Skeletal muscle cell (primary cell): ENCODE measurements at regions not wholly inside any gene's neighbourhood (a gene's known extent, or its start where the extent isn't known, plus 50 kb on each side); places are given as distances from the start of the nearest gene placed in this dataset.

Experiments used
- DNase-seq: peaks from one replicate; pipeline ENCODE4 v3.0.0-alpha.2; 2010; ENCODE audit warnings: low read depth
- H3K4me3 ChIP-seq: 2 replicates; pipeline ENCODE4 v1.5.1; 2011; ENCODE audit warnings: low read depth, mild to moderate bottlenecking, control low read depth, low read length, moderate library complexity

DNA sequence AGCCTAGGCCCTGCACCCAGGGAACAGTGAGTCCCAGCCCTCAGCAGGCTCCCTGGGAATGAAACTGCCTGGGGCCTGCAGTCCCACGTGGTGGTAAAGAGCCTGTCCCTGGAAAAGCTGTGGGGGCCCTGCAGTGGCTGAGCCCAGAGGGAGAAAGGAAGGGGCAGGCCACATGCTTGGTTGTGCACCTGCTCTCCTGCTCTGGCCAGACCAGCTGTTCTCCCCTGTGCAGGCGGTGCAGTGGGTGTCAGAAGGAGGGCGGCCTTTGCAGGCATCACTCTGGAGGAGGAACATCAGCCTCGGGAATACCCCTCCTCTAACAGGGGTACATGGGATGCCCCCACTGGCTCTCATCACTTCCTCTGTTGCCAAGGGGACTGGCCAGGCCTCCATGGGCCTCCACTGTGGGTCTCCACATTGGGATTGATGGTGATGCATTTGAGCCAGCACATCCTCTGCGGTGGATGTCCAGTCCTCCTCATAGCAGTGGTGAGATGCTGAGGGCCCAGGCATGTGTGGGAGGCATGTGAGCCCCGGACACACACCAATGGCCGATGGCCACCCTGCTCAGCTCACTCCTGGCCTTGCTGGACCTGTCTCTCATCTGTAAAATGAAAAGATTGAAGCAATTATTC, 690.4 kb downstream of the BRD1 start:
- no peak for DNase-seq
- H3K4me3 ChIP-seq = no peak overlapping the region

DNA sequence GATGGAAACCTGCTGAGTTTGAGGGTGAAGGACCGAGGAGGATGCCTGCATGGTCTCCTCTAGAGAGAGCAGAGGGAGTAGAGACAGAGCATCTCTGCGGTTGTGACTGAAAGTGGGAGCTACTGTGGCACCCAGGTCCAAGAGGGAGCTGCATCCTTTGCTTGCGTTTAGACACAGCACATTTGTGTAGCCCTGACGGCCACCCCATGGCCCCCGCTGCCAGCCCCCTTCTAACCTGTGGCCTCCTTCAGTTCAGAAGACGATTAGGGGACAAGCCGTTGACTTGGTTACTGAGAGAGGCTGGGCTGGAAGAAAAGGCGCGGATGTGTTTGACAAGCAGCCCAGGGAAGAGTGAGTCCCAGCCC, 690.9 kb downstream of the BRD1 start:
- no peak for DNase-seq

DNA sequence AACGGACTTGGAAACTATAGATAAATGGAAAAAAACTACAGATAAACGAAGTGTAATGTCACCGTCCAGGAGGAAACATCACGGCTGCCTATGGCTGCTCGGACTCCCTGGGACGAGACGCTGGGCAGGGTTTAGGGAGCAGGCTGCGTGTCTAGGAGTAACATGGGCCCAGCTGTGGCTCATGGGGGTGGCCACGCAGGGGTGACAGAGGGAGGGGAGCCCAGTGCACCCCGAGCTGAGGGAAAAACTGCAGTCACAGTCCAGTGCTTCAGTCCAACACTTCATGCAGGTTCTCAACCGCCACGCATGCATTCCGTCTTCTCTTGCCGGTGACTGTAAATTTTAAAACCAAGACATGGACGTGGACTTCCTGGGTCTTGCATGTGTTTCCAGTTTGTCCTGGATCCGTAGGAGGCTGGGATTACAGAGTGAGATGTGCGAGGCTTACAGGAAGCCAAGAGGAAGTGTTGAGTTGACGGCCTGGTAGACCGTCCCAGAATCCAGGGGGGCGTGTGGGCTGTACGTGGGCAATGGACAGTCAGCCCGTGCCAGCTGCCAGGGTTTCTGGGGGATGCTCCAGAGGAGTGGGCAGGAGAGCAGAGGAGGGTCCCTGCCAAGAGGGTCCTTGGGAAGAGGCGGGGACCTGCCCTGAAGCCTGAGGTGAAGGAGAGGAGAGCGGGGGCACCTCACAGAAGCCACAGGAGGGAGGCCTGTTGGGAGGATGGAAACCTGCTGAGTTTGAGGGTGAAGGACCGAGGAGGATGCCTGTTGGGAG, 691.4 kb downstream of the BRD1 start:
- H3K4me3 ChIP-seq = no peak overlapping the region
- no peak for DNase-seq

More for the DNA sequence above, 690.9 kb downstream of the BRD1 start:
- H3K4me3 ChIP-seq = no peak overlapping the region

DNA sequence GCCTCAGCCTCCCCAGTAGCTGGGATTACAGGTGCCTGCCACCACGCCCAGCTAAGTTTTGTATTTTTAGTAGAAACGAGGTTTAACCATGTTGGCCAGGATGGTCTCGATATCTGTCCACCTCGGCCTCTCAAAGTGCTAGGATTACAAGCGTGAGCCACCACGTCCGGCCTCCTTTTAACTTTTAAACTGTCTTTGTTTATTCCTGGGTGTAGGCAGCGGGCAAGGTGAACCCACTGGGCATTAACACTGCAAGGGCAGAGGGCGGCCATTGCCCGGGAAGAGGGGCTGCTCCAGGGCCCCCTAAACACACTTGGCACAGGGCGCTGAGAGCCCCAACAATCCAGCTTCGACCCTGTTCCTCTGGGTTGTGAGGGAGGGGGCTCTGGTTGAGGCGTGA, 693.6 kb downstream of the BRD1 start:
- no peak overlapping the region for H3K4me3 ChIP-seq
- DNase-seq = no peak

DNA sequence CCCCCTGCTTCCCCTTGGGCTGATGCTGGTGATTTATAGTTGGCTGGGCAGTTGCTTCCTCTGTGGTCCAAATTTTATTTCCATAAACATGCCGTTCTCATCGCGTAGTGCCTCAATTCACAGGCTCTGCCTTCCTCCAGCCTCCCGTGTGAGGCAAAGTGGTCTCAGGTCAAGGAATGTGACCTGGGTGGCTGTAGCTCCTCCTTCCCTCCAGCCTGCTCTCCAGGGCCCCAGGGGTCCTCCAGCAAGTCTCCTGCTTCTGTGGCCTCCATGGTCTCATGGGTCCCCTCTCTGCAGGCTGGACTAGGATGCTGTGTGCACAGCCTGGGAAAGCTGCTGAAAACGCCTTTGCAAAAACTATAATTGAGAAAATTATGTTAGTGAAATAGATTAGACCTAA, 694.1 kb downstream of the BRD1 start:
- DNase-seq = no peak
- no peak overlapping the region for H3K4me3 ChIP-seq

DNA sequence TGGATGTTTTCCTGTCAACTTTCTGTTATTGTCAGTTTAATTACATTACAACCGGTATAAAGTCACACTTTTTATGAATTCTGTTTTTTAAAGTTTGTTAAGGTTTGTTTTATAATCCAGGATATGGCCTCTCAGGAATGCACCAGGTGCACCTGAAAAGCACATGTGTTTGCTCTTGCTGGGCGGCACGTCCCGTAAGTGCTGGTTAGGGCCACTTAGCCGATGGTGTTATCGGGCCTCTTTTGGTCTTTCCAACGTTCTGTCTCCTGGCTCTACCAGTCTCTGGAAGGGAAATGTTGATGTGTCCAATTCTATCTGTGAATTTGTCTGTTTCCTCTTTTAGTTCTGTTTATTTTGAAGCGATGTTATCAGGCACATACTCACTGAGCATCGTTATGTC, 695.7 kb downstream of the BRD1 start:
- no peak for DNase-seq
- H3K4me3 ChIP-seq = no peak overlapping the region

DNA sequence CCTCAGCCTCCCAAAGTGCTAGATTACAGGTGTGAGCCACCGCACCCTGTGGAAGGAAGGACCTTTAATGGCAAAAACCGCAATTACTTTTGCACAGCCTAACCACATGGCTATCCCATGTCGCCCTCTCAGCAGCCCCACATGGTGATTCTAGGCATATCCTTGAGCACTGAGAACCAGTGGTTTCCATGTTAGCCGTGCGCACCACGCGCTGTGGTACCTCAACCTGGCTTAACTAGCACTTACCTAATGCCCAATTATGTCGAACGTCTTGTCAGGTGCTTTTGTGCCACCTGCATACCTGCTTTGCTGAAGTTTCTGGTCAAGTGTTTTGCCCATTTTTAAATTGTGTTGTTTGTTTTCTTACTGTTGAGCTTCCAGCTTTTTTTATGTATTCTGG, 697.9 kb downstream of the BRD1 start:
- no peak overlapping the region for H3K4me3 ChIP-seq
- DNase-seq = no peak

DNA sequence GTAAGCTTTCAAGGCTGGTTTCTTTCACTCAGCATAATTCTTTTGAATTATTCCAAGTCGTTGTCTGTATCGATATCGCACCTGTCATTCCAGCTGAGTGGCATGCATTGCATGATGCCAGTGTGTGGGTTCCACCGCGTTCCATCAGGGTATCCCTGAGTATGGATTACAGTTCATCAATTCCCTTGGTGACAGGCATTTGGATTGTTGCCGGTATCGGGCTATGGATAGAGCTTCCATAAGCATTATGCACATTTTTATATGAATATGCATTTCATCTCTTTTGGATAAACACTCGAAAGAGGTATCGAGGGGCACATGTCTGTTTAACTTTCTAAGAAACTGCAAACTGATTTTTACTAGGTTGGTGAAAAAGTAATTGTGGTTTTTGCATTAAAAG, 698.8 kb downstream of the BRD1 start:
- no peak for DNase-seq
- no peak overlapping the region for H3K4me3 ChIP-seq

DNA sequence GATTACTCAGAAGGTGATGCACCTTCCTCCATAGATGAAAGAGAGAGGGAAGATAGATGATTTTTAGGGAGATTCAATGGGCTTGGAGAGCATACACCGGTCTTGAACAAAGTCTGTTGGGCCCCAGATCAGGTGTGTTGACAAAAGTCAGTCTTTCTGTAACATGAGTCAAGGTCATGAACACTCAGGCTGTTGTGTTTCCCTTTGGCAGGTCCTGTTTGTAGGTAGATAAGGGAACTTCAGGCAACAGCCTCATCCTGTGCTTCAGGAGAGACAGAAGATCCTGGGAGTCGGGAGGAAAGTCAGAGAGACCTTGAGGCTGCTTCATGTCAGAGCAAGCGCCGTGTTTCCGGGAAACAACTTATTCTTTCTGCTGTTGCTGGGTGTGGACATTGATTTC, 703.1 kb downstream of the BRD1 start:
- no peak for DNase-seq
- no peak overlapping the region for H3K4me3 ChIP-seq

DNA sequence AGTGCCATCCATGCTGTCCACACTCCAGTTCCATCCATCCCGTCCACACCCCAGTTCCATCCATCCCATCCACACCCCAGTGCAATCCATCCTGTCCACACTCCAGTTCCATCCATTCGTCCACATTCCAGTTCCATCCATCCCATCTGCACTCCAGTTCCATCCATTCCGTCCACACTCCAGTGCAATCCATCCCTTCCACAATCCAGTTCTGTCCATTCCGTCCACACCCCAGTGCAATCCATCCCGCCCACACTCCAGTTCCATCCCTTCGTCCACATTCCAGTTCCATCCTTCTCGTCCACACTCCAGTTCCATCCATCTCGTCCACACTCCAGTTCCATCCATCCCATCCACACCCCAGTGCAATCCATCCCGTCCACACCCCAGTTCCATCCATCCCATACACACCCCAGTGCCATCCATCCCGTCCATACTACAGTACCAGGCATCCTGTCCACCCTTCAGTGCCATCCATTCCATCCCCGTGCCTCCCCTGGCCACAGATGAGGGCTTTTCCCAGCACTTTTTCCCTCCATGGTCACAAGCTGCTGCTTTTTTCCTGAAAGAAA, 704.0 kb downstream of the BRD1 start:
- no peak for DNase-seq
- H3K4me3 ChIP-seq = no peak overlapping the region

DNA sequence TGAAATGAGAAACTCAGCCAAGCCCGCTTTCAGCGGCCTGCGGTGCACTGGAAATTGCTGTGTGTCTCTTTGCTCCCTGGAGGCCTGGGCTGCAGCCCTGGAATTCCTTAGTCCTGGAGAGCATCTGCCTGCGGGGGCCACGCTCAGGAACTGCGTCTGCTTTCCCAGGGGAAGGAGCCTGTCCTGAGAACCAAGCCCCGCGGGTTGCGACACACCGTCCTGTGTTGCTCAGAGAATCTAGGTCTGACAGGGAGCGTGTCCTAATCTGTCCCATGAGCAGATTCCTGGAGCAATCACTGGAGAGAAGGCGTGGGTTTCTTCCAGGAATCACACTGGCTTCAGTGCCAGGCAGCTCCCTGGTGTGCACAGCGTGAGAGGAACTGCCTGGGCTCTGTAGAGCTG, 708.1 kb downstream of the BRD1 start:
- no peak overlapping the region for H3K4me3 ChIP-seq
- no peak for DNase-seq

DNA sequence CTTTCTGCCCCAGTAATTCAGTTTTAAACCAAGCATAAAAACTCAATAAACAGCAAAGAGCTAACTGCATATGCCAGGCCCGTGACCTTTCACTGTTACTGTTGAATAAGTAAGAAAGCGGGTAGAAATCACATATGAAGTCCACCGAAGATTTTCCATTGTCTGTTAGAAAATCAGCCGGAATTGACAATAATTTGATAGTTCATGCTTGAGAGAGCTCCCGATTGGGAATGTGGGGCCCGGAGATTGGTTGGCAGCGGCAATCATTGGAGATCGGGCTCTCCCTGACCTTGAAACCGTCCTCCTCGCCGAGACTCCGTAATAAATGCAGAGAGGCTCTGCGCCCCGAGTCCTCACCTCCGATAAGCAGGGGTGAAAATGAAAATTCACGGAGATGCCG, 709.6 kb downstream of the BRD1 start:
- H3K4me3 ChIP-seq = no peak overlapping the region
- no peak for DNase-seq

DNA sequence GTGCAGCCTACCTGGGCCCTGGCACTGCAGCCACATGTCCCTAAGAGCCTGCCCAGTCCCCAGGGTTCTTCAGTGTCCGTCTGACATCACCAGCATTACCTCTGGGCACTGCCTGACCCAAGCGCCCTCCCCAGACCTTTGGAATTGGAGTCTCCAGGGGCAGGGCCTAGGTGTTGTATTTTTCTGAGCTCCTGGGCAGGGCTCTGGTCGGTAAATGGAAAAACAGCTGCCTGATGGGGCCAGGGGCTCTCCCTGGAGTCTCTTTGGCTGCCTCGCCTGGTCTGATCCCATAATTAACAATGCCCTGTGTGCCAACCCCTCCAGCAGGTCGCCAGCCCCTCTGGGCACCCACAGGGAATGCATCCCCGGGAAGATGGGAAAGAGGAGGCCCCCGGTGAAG, 710.2 kb downstream of the BRD1 start:
- no peak for DNase-seq
- H3K4me3 ChIP-seq = no peak overlapping the region

DNA sequence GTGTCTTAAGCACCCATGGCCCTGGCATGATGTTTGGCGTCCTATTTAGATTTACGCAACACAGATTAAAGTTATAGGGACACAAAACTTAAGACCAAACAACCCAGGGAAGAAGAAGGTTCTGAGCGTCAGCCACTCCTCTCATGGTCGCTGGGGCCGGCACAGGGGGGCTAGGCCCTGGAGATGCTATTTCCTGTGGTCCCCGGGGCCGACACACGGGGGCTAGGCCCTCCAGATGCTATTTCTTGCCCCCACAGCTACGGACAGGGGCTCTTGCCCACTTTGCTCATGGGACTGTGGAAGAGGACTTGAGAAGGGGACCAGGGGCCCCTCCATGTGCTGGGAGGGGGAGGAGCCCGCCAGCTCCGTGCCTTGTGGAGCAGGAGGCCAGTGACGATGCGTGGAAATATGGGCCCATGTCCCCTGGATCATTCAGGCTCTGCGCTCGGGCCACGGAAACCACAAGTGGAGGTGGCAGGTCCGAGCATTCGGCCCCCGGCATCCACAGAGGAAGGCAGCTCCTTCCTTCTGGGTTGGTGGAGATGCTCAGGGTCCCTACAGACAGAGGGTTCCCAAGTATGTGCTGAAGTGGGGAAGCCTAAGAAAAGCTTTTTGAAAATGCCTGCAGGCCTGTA, 711.1 kb downstream of the BRD1 start:
- DNase-seq = no peak
- H3K4me3 ChIP-seq = no peak overlapping the region

DNA sequence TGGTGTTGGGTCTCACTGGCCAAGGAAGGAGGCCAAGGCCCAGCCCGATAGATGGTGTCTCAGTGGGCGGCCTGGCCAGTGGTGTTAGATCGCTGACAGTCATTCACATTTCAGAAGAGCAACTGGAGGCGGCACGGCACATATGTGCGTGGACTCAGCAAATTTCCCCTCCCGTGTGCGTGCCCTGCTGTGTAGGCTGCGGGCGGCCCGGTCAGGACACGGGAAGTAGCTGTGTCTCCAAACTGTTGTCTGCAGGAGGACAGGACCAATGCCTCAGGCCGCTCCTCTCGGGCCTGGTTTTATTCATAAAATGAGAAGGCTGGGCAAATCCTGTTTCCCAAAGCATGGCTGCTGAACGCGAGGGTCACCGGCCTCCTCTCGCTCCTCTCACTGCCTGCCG, 711.7 kb downstream of the BRD1 start:
- no peak for DNase-seq
- H3K4me3 ChIP-seq = no peak overlapping the region

DNA sequence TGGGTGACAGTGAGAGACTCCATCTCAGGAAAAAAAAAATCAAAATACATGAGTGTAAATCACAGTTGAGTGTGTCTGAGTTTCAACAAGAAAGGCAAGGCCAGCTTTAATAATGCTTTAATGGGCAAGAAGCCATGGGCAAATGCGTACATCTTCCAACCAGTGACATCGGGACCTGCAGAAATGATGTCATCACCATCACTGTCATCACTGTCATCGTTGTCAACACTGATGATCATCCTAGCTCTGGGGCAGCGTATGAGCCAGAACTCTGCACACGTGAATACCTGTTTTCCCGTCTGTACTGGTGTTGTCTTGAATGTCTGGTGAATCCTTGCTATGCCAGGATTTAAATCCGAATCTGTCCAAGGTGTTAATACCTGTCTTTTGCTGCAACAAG, 712.5 kb downstream of the BRD1 start:
- H3K4me3 ChIP-seq = no peak overlapping the region
- DNase-seq = no peak

DNA sequence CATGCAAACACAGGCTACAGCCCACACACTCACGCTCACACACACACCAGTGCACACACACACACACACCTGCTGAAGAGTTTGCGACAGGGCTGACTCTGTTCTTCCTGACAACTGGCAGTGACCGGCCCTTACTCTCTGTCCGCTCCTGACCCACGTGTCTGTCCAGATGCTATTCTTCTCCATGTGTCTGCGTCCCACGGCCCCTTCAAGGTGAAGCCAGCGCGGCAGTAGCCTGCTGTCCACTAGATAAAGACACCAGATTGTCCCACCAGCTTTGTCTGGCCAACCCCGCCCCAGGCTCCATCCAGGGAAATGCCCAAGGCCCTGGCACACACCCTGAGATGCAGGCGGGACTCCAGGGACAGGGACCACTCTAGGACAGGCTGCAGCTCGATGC, 713.9 kb downstream of the BRD1 start:
- DNase-seq = no peak
- no peak overlapping the region for H3K4me3 ChIP-seq

DNA sequence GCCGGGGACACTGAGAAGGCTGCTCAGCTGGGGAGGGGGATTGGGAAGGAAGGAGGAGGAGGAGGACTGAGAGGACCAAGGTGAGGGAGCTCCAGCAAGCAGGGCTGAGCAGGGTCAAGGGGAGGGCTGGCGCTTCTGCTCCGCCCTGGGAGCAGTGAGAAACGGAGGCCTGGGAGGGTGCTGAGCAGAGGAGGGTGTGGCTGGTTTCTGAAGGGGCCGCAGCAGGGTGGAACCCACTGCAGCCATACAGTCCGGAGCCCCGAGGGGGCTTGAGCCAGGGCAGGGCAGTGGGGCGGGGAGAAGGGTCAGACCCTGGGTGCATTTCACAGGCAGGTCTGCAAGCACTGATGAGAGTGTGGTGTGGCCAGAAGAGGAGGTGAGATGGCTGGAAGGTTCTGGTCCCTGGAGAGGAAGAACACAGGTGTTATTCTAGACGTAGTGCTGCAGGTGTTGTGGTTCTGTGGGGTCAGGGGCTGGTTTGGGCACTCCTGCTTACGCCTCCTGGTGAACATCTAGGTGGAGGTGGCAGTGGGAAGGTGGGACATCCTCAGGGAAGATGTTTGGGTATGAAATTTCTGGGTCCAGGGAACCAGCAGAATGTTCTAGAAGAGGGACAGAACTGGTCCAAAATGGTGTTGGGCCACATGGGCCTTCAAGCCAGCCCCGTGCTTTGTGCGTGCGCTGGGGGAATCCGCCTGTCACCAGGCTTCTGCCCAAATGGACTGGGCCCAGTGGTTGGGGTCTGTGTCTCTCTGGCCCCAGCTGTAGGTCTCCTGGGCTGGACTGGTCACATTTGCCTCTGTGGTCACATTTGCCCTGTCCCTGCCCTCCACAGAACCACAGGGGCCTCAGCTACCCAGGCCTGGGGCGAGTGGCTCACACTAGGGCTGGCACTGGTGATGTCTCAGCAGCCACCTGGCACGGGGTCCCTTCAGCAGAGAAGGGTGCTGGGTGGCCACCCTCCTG, 714.7 kb downstream of the BRD1 start:
- no peak for DNase-seq
- no peak overlapping the region for H3K4me3 ChIP-seq

DNA sequence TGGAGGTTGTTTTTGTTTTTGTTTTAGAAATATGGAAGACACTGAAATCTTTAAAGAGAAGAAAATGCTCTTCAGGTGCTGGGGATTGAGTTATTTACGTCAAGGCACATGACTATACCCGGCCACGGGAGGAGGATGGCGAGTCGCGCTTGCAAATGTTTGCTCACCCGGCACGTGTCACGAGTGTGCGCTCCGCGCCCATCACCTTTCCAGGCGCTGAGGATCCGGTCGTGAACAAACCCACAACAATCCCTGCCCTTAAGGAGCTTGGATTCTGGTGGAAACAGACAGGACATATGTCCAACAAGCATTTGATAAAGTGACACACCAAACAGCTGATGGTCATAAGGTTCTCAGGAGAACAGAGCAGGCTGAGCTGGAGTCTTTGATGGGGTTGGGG, 715.5 kb downstream of the BRD1 start:
- H3K4me3 ChIP-seq = no peak overlapping the region
- no peak for DNase-seq

DNA sequence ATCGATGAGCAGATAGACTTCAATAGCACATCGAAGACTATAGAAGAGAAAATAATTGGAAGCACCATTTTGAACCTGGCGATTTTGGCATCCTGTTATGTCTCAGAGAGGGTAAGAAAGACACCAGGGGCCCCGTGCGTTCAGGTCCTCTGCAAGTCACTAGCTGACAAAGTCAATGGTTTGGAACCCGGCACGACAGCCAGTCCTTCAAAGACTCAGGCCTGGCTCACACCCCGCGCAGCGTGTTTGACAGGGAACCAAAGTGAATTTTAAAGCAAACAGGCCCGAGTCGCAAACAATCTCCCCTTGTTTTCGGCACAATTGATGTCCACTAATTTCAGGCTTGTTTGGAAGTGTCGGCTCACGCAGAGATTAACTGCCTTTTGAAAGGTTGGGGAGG, 716.6 kb downstream of the BRD1 start:
- DNase-seq = no peak
- H3K4me3 ChIP-seq = no peak overlapping the region
